IMR-90 (cell line): ENCODE measurements at regions not wholly inside any gene's neighbourhood (a gene's known extent, or its start where the extent isn't known, plus 50 kb on each side); places are given as distances from the start of the nearest gene placed in this dataset.

Experiments used
- ATAC-seq: fragments of 200-7000 bp; cut with Tn5 transposase; 2 replicates; pipeline ENCODE4 v1.9.1; 2020; ENCODE audit warnings: low read depth, mild to moderate bottlenecking, moderate library complexity
- BruUV-seq: library from RNA; stranded (reverse); fragments of 400-500 nt; replicated peaks from 2 replicates; lab custom pipeline; 2021; lab: Mats Ljungman, UMichigan
- CTCF ChIA-PET: fragments of 300-600 bp; formaldehyde crosslinking; extraction: SDS; loops from one replicate; lab custom pipeline; 2021; ENCODE audit warnings: antibody characterized with exemption; lab: Yijun Ruan, JAX
- POLR2A ChIA-PET: fragments of 300-600 bp; sonication (Branson Sonifier 250); formaldehyde crosslinking; loops from one replicate; lab custom pipeline; 2022; ENCODE audit warnings: antibody characterized with exemption; ENCODE audit not compliant: unreplicated experiment; lab: Charles Lee
- DNase-seq: peaks from one replicate; pipeline ENCODE4 v3.0.0; 2013
- H2AFZ ChIP-seq: replicated peaks from 2 replicates; pipeline ENCODE3; 2013; ENCODE audit warnings: low read length, mild to moderate bottlenecking; ENCODE audit not compliant: poor library complexity
- H2AK5ac ChIP-seq: 2 replicates; pipeline ENCODE4 v1.6.1; 2013; ENCODE audit warnings: low read depth, low read length, inconsistent platforms
- H2AK9ac ChIP-seq: replicated peaks from 2 replicates; pipeline ENCODE3; 2013; ENCODE audit warnings: mild to moderate bottlenecking, low read depth, low read length, moderate library complexity; ENCODE audit not compliant: poor library complexity
- H2BK120ac ChIP-seq: 2 replicates; pipeline ENCODE4 v1.6.1; 2013; ENCODE audit warnings: low read depth, low read length, inconsistent platforms
- H2BK15ac ChIP-seq: 3 replicates; pipeline ENCODE4 v1.6.1; 2013; ENCODE audit warnings: low read depth, low read length, inconsistent platforms
- H2BK20ac ChIP-seq: 2 replicates; pipeline ENCODE4 v1.6.1; 2013; ENCODE audit warnings: low read depth, mild to moderate bottlenecking, inconsistent platforms, low read length, moderate library complexity
- H2BK5ac ChIP-seq: 2 replicates; pipeline ENCODE4 v1.6.1; 2013; ENCODE audit warnings: mild to moderate bottlenecking, low read depth, low read length, inconsistent platforms; ENCODE audit not compliant: poor library complexity, severe bottlenecking
- H3K14ac ChIP-seq: replicated peaks from 2 replicates; pipeline ENCODE4 v1.6.1; 2013; ENCODE audit warnings: low read depth, low read length, inconsistent platforms
- H3K18ac ChIP-seq: 2 replicates; pipeline ENCODE4 v1.6.1; 2013; ENCODE audit warnings: low read depth, low read length, control low read depth
- H3K23ac ChIP-seq: 2 replicates; pipeline ENCODE4 v1.6.1; 2013; ENCODE audit warnings: low read depth, low read length, inconsistent platforms
- H3K27ac ChIP-seq: 2 replicates; pipeline ENCODE4 v1.5.1; 2013; ENCODE audit warnings: mild to moderate bottlenecking, control low read depth, low read length; ENCODE audit not compliant: insufficient read depth
- H3K27me3 ChIP-seq: 2 replicates; pipeline ENCODE4 v1.6.1; 2013; ENCODE audit warnings: low read length; ENCODE audit not compliant: control insufficient read depth, insufficient read depth
- H3K36me3 ChIP-seq: 2 replicates; pipeline ENCODE4 v1.6.1; 2013; ENCODE audit warnings: low read length, mixed read lengths; ENCODE audit not compliant: control insufficient read depth, insufficient read depth
- H3K4ac ChIP-seq: 2 replicates; pipeline ENCODE4 v1.6.1; 2013; ENCODE audit warnings: low read depth, low read length, inconsistent platforms
- H3K4me1 ChIP-seq: 2 replicates; pipeline ENCODE4 v1.6.1; 2013; ENCODE audit warnings: low read length, mixed read lengths; ENCODE audit not compliant: control insufficient read depth, insufficient read depth
- H3K4me2 ChIP-seq: 2 replicates; pipeline ENCODE4 v1.6.1; 2013; ENCODE audit warnings: low read depth, mild to moderate bottlenecking, control low read depth, low read length, moderate library complexity
- H3K4me3 ChIP-seq: 2 replicates; pipeline ENCODE4 v1.5.1; 2013; ENCODE audit warnings: low read depth, mild to moderate bottlenecking, control low read depth, low read length, moderate library complexity; ENCODE audit not compliant: insufficient read depth
- H3K56ac ChIP-seq: 2 replicates; pipeline ENCODE4 v1.6.1; 2013; ENCODE audit warnings: low read length, inconsistent platforms; ENCODE audit not compliant: insufficient read depth; ENCODE audit errors: extremely low read depth
- H3K79me1 ChIP-seq, 2 experiments: 2 replicates each; pipeline ENCODE4 v1.6.1; 2013; ENCODE audit warnings: low read length in 2 of 2, inconsistent platforms in 1 of 2, low read depth in 1 of 2
- H3K9ac ChIP-seq: 2 replicates; pipeline ENCODE4 v1.6.1; 2013; ENCODE audit warnings: low read depth, low read length, control low read depth
- H3K9me1 ChIP-seq: 2 replicates; pipeline ENCODE4 v1.6.1; 2013; ENCODE audit warnings: low read length, inconsistent platforms; ENCODE audit not compliant: insufficient read depth
- H3K9me3 ChIP-seq: 2 replicates; pipeline ENCODE4 v1.6.1; 2013; ENCODE audit warnings: low read length; ENCODE audit not compliant: control insufficient read depth, insufficient read depth
- H4K20me1 ChIP-seq: 2 replicates; pipeline ENCODE4 v1.6.1; 2013; ENCODE audit warnings: low read length, inconsistent platforms; ENCODE audit not compliant: insufficient read depth
- H4K5ac ChIP-seq: 2 replicates; pipeline ENCODE4 v1.6.1; 2013; ENCODE audit warnings: mild to moderate bottlenecking, low read depth, low read length, control low read depth
- H4K8ac ChIP-seq, 2 experiments: 2 replicates each; pipeline ENCODE4 v1.6.1; 2013; ENCODE audit warnings: low read depth in 2 of 2, low read length in 2 of 2, control low read depth in 1 of 2, inconsistent platforms in 1 of 2
- H4K91ac ChIP-seq: 2 replicates; pipeline ENCODE4 v1.6.1; 2013; ENCODE audit warnings: low read depth, low read length, inconsistent platforms; ENCODE audit not compliant: insufficient read depth
- CHD1 ChIP-seq: IDR thresholded peaks from 2 replicates; pipeline ENCODE4 v1.6.1; 2012; ENCODE audit warnings: low read depth, low read length, improper control_type of control experiment
- MAFK ChIP-seq: IDR thresholded peaks from 2 replicates; pipeline ENCODE4 v1.6.1; 2012; ENCODE audit warnings: low read depth, low read length, improper control_type of control experiment
- MAZ ChIP-seq: IDR thresholded peaks from 2 replicates; pipeline ENCODE4 v1.6.1; 2012; ENCODE audit warnings: low read depth, mild to moderate bottlenecking, low read length, improper control_type of control experiment, moderate library complexity, borderline replicate concordance
- MXI1 ChIP-seq: IDR thresholded peaks from 2 replicates; pipeline ENCODE4 v1.6.1; 2012; ENCODE audit warnings: low read depth, mild to moderate bottlenecking, low read length, moderate library complexity, borderline replicate concordance
- POLR2A ChIP-seq: IDR thresholded peaks from 2 replicates; pipeline ENCODE4 v1.6.1; 2012; ENCODE audit warnings: mild to moderate bottlenecking, low read depth, low read length
- RFX5 ChIP-seq: IDR thresholded peaks from 2 replicates; pipeline ENCODE4 v1.8.0; 2012; ENCODE audit warnings: low read depth, mild to moderate bottlenecking, low read length, moderate library complexity
- SMC3 ChIP-seq: fragments of 150-350 bp; IDR thresholded peaks from 2 replicates; pipeline ENCODE4 v1.6.1; 2016; ENCODE audit warnings: low read depth, mild to moderate bottlenecking, antibody characterized with exemption, low read length, moderate library complexity
- whole genome bisulfite sequencing, 2 experiments: methylation state at CpG; one replicate each; pipeline versions ENCODE4 v1.1.5 to v1.1.7; 2013; ENCODE audit warnings: missing lambda C conversion rate in 2 of 2; ENCODE audit not compliant: insufficient read length in 1 of 2; ENCODE audit errors: extremely low coverage in 2 of 2; 5-methylcytosine and 5-hydroxymethylcytosine counted together
- dilution Hi-C: fragments of 300-500 bp; cut with HindIII; formaldehyde crosslinking; loops from one replicate; pipeline ENCODE4 v1.14.3; 2018; ENCODE audit warnings: low sequenced_read_pairs; ENCODE audit not compliant: unreplicated experiment
- in situ Hi-C: fragments of 300-500 bp; cut with MboI; formaldehyde crosslinking; loops from 3 replicates; pipeline ENCODE4 v1.14.3; 2019; ENCODE audit warnings: low sequenced_read_pairs, inconsistent platforms, mixed read lengths
- intact Hi-C: fragments of 100-400 bp; cut with micrococcal nuclease; formaldehyde crosslinking; loops from 2 replicates; pipeline ENCODE4 v1.10.0; 2022

GRCh38 chr1:58976294-58976693 is 192.4 kb upstream of the JUN start:
- H2BK5ac ChIP-seq: no peak overlapping the region
- no peak for ATAC-seq
- H3K14ac ChIP-seq: no peak overlapping the region
- H3K27ac ChIP-seq: no peak overlapping the region
- no peak overlapping the region for H4K8ac ChIP-seq
- H3K23ac ChIP-seq: no peak overlapping the region
- TF ChIP-seq SMC3: no peak
- TF ChIP-seq CHD1: no peak
- TF ChIP-seq MXI1: no peak
- no peak for TF ChIP-seq RFX5
- no peak for TF ChIP-seq MAFK
- no peak for TF ChIP-seq POLR2A
- no peak for TF ChIP-seq MAZ
- H3K9ac ChIP-seq: no peak overlapping the region
- DNase-seq: no peak
- no peaks in the 10 kb centered on the region for H3K79me1 ChIP-seq
- no peak overlapping the region for H3K56ac ChIP-seq
- H2AFZ ChIP-seq: no peak overlapping the region
- no peak overlapping the region for H3K18ac ChIP-seq
- dilution Hi-C loops (no loop called here), in situ Hi-C loops (no loop called here), intact Hi-C loops (no loop called here)
- no peaks in the 10 kb centered on the region for H4K20me1 ChIP-seq
- H3K4me3 ChIP-seq: no peak overlapping the region
- H2AK5ac ChIP-seq: no peak overlapping the region
- POLR2A ChIA-PET: no interaction called here
- no peak overlapping the region for H3K4me2 ChIP-seq
- H3K9me3 ChIP-seq: no peaks in the 10 kb centered on the region
- H4K91ac ChIP-seq: no peak overlapping the region
- CTCF ChIA-PET: interaction anchor here (0.7 kb wide), 1 partner anchor 125 kb away, joined by 4 read pairs; no protein-coding TSS in a partner anchor
- H3K36me3 ChIP-seq: no peaks in the 10 kb centered on the region
- whole genome bisulfite sequencing, 2 experiments: no CpG with 5 or more reads among the region's 1 CpG
- no peak overlapping the region for H2BK15ac ChIP-seq
- no peaks in the 10 kb centered on the region for H3K9me1 ChIP-seq
- no peak overlapping the region for H2AK9ac ChIP-seq
- H2BK20ac ChIP-seq: no peak overlapping the region
- H3K27me3 ChIP-seq: no peaks in the 10 kb centered on the region
- H4K5ac ChIP-seq: no peak overlapping the region
- H2BK120ac ChIP-seq: no peak overlapping the region
- H3K4ac ChIP-seq: no peak overlapping the region
- H3K4me1 ChIP-seq: no peaks in the 10 kb centered on the region
- no TSS peak for BruUV-seq
